A549 (cell line): ENCODE measurements at regions not wholly inside any gene's neighbourhood (a gene's known extent, or its start where the extent isn't known, plus 50 kb on each side); places are given as distances from the start of the nearest gene placed in this dataset.

ENCODE experiments used
- ATAC-seq, 2 experiments: fragments of 200-7000 bp in 1 of 2; fragments of >200 bp in 1 of 2; cut with Nextera tagmentation in 1 of 2; cut with Tn5 transposase in 1 of 2; 3 replicates each; pipeline versions ENCODE4 v1.8.0 to v1.9.1; 2018 to 2020; ENCODE audit warnings: mild to moderate bottlenecking in 1 of 2, moderate library complexity in 1 of 2
- CTCF ChIA-PET: fragments of 300-600 bp; sonication (Branson Sonifier 250); formaldehyde crosslinking; extraction: SDS; loops from one replicate; lab custom pipeline; 2021; ENCODE audit warnings: antibody characterized with exemption, inconsistent platforms; lab: Yijun Ruan, JAX
- POLR2A ChIA-PET: fragments of 350-600 bp; formaldehyde crosslinking; extraction: SDS; loops from one replicate; lab custom pipeline; 2021; ENCODE audit warnings: antibody characterized with exemption, inconsistent platforms; lab: Yijun Ruan, JAX
- DNase-seq, 2 experiments: peaks; one replicate each; pipeline versions ENCODE4 v3.0.0 to v3.0.0-alpha.2; 2011 to 2016; ENCODE audit warnings: low read depth in 1 of 2, low spot score in 1 of 2
- FAIRE-seq: peaks from 2 replicates; lab custom pipeline; 2011; peaks lifted over from hg19 to GRCh38; lab: Jason Lieb, UNC
- H3K27ac ChIP-seq, 2 experiments: fragments of >200 bp; sonication (Bioruptor Twin); formaldehyde crosslinking; 3 replicates each; pipeline ENCODE4 v1.5.1; 2016 to 2017
- H3K4me1 ChIP-seq: fragments of >200 bp; sonication (Bioruptor Twin); formaldehyde crosslinking; 3 replicates; pipeline ENCODE4 v1.6.1; 2016
- H3K4me2 ChIP-seq: fragments of >200 bp; sonication (Bioruptor Twin); formaldehyde crosslinking; 3 replicates; pipeline ENCODE4 v1.6.1; 2016
- H3K4me3 ChIP-seq: fragments of >200 bp; sonication (Bioruptor Twin); formaldehyde crosslinking; 3 replicates; pipeline ENCODE4 v1.5.1; 2016
- H3K9me3 ChIP-seq: fragments of >200 bp; sonication (Bioruptor Twin); formaldehyde crosslinking; 3 replicates; pipeline ENCODE4 v1.6.1; 2016
- BHLHE40 ChIP-seq: IDR thresholded peaks from 2 replicates; pipeline ENCODE4 v1.6.1; 2012; ENCODE audit warnings: low read depth, low read length, inconsistent platforms
- CBX2 ChIP-seq: fragments of 200-600 bp; sonication (generic); IDR thresholded peaks from 2 replicates; pipeline ENCODE4 v1.6.1; 2016; ENCODE audit warnings: low read depth, mild to moderate bottlenecking, borderline replicate concordance
- CBX8 ChIP-seq: fragments of 200-600 bp; sonication (generic); IDR thresholded peaks from 2 replicates; pipeline ENCODE4 v1.6.1; 2016
- CEBPB ChIP-seq, 2 experiments: fragments of >200 bp in 1 of 2; sonication (Bioruptor Twin) in 1 of 2; formaldehyde crosslinking in 1 of 2; IDR thresholded peaks; 2 replicates each; pipeline ENCODE4 v1.6.1; 2012 to 2016
- CHD2 ChIP-seq: fragments of 150-350 bp; IDR thresholded peaks from 2 replicates; pipeline ENCODE4 v1.6.1; 2014; ENCODE audit warnings: low read length; ENCODE audit not compliant: partially characterized antibody
- CHD4 ChIP-seq: fragments of 200-600 bp; sonication (generic); IDR thresholded peaks from 2 replicates; pipeline ENCODE4 v1.6.1; 2016; ENCODE audit warnings: antibody characterized with exemption, mild to moderate bottlenecking, borderline replicate concordance
- EHF ChIP-seq: fragments of 250-450 bp; sonication (Bioruptor Pico); IDR thresholded peaks from 2 replicates; pipeline ENCODE4 v1.5.0; 2020; ENCODE audit warnings: mild to moderate bottlenecking
- EHMT2 ChIP-seq: fragments of 200-600 bp; sonication (generic); IDR thresholded peaks from 2 replicates; pipeline ENCODE4 v1.6.1; 2016; ENCODE audit warnings: antibody characterized with exemption, low read depth, mild to moderate bottlenecking, moderate library complexity
- EP300 ChIP-seq, 2 experiments: fragments of >200 bp; sonication (Bioruptor Twin); formaldehyde crosslinking; IDR thresholded peaks; 2 replicates in 1 of 2; 3 replicates in 1 of 2; pipeline ENCODE4 v1.6.1; 2016 to 2017
- ESRRA ChIP-seq: fragments of 150-350 bp; IDR thresholded peaks from 2 replicates; pipeline ENCODE4 v1.6.1; 2014; ENCODE audit warnings: mild to moderate bottlenecking, low read length, borderline replicate concordance
- FOSB ChIP-seq: fragments of 250-450 bp; sonication (Bioruptor Pico); IDR thresholded peaks from 2 replicates; pipeline ENCODE4 v1.5.0; 2020; ENCODE audit warnings: mild to moderate bottlenecking, moderate library complexity
- FOXS1 ChIP-seq: fragments of 250-450 bp; sonication (Bioruptor Pico); IDR thresholded peaks from 2 replicates; pipeline ENCODE4 v1.5.0; 2020; ENCODE audit warnings: mild to moderate bottlenecking, moderate library complexity
- HDAC2 ChIP-seq: fragments of 200-600 bp; sonication (generic); IDR thresholded peaks from 2 replicates; pipeline ENCODE4 v1.6.1; 2016
- HOXB13 ChIP-seq: fragments of 250-450 bp; sonication (Bioruptor Pico); IDR thresholded peaks from 2 replicates; pipeline ENCODE4 v1.5.0; 2020; ENCODE audit warnings: low read depth, mild to moderate bottlenecking, moderate library complexity
- JUN ChIP-seq, 2 experiments: fragments of >200 bp; sonication (Bioruptor Twin); formaldehyde crosslinking; IDR thresholded peaks; 2 replicates in 1 of 2; 3 replicates in 1 of 2; pipeline ENCODE4 v1.6.1; 2016 to 2017
- KDM5A ChIP-seq: fragments of 200-600 bp; sonication (generic); IDR thresholded peaks from 2 replicates; pipeline ENCODE4 v1.6.1; 2016; ENCODE audit warnings: antibody characterized with exemption, mild to moderate bottlenecking
- MAFK ChIP-seq: fragments of 450-650 bp; IDR thresholded peaks from 2 replicates; pipeline ENCODE4 v1.6.1; 2014; ENCODE audit not compliant: partially characterized antibody
- MYC ChIP-seq: IDR thresholded peaks from 2 replicates; pipeline ENCODE4 v1.6.1; 2012; ENCODE audit warnings: mild to moderate bottlenecking, inconsistent platforms, low read length, improper control_type of control experiment, borderline replicate concordance
- PBX3 ChIP-seq: IDR thresholded peaks from 2 replicates; pipeline ENCODE4 v1.6.1; 2012
- POLR2A ChIP-seq: IDR thresholded peaks from 2 replicates; pipeline ENCODE4 v1.6.1; 2012; ENCODE audit warnings: mild to moderate bottlenecking, low read length
- RAD21 ChIP-seq, 2 experiments: fragments of >200 bp in 1 of 2; sonication (Bioruptor Twin) in 1 of 2; formaldehyde crosslinking in 1 of 2; IDR thresholded peaks in 1 of 2; conservative IDR thresholded peaks in 1 of 2; 2 replicates in 1 of 2; 3 replicates in 1 of 2; pipeline ENCODE4 v1.6.1; 2012 to 2018; ENCODE audit warnings: inconsistent platforms in 1 of 2
- RCOR1 ChIP-seq: fragments of 150-350 bp; IDR thresholded peaks from 2 replicates; pipeline ENCODE4 v1.6.1; 2014; ENCODE audit warnings: antibody characterized with exemption, low read length, low read depth
- SMC3 ChIP-seq: fragments of >200 bp; sonication (Bioruptor Twin); formaldehyde crosslinking; IDR thresholded peaks from 3 replicates; pipeline ENCODE4 v1.6.1; 2018; ENCODE audit warnings: inconsistent platforms
- TFCP2L1 ChIP-seq: fragments of 250-450 bp; sonication (Bioruptor Pico); IDR thresholded peaks from 2 replicates; pipeline ENCODE4 v1.5.0; 2021; ENCODE audit warnings: mild to moderate bottlenecking
- TP53 ChIP-seq: fragments of 250-450 bp; sonication (Bioruptor Pico); IDR thresholded peaks from 2 replicates; pipeline ENCODE4 v1.5.0; 2021; ENCODE audit warnings: mild to moderate bottlenecking, moderate library complexity
- ZC3H11A ChIP-seq: fragments of 450-650 bp; IDR thresholded peaks from 2 replicates; pipeline ENCODE4 v1.6.1; 2014; ENCODE audit warnings: antibody characterized with exemption, mild to moderate bottlenecking
- ZFP36 ChIP-seq: fragments of 450-650 bp; IDR thresholded peaks from 2 replicates; pipeline ENCODE4 v1.6.1; 2014; ENCODE audit warnings: borderline replicate concordance; ENCODE audit not compliant: partially characterized antibody
- ZNF302 ChIP-seq: fragments of 250-450 bp; sonication (Bioruptor Pico); IDR thresholded peaks from 2 replicates; pipeline ENCODE4 v1.9.0; 2021; ENCODE audit warnings: inconsistent platforms, mild to moderate bottlenecking, moderate library complexity
- ZSCAN20 ChIP-seq: fragments of 250-450 bp; sonication (Bioruptor Pico); IDR thresholded peaks from 2 replicates; pipeline ENCODE4 v1.8.0; 2022; ENCODE audit warnings: mild to moderate bottlenecking, moderate library complexity
- WGBS: methylation state at CpG from one replicate; pipeline ENCODE4 v1.1.6; 2017; ENCODE audit errors: missing lambda C conversion rate; 5-methylcytosine and 5-hydroxymethylcytosine counted together
- TF ChIP-seq, protein P1 (sequence below): IDR thresholded peaks from 2 replicates; pipeline ENCODE4 v1.6.1; 2012; ENCODE audit warnings: low read depth, borderline replicate concordance
- TF ChIP-seq, protein P2 (sequence below): fragments of 150-350 bp; IDR thresholded peaks from 2 replicates; pipeline ENCODE4 v1.6.1; 2014; ENCODE audit warnings: low read depth, mild to moderate bottlenecking, low read length
- TF ChIP-seq, protein P3 (sequence below): fragments of 450-650 bp; IDR thresholded peaks from 2 replicates; pipeline ENCODE4 v1.6.1; 2014; ENCODE audit warnings: antibody characterized with exemption
- TF ChIP-seq, protein P4 (sequence below): fragments of 250-450 bp; sonication (Bioruptor Pico); IDR thresholded peaks from 2 replicates; pipeline ENCODE4 v1.5.0; 2020; ENCODE audit warnings: low read depth, mild to moderate bottlenecking, moderate library complexity

DNA sequence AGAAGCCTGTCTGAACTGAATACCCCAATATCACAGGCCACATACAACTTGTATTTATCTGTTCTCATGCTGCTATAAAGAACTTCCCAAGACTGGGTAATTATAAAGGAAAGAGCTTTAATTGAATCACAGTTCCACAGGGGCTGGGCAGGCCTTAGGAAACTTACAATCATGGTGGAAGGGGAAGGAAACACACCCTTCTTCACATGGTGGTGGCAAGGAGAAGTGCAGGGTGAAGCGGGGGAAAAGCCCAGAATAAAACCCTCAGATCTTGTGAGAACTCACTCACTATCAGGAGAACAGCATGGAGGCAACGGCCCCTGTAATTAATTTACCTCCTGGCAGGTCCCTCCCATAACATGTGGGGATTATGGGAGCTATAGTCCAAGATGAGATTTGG, 50.3 kb upstream of the FNDC1 start:
- Histone ChIP-seq H3K27ac (no peak overlapping the region), H3K9me3 (no peaks in the 10 kb centered on the region), H3K4me3 (no peak overlapping the region), H3K4me1 (no peaks in the 10 kb centered on the region)
- ChIA-PET CTCF (interaction anchor here (1.2 to 2.1 kb wide), 3 partner anchors 16 to 77 kb away, joined by 4 read pairs; no protein-coding TSS in a partner anchor), POLR2A (no interaction called here)
- ATAC-seq (no peak; a peak in 1 of 6 replicates), DNase-seq (no peak)
- WGBS, result 44% methylated on average over 2 of the region's 2 CpGs
- TF ChIP-seq, protein P1, sequence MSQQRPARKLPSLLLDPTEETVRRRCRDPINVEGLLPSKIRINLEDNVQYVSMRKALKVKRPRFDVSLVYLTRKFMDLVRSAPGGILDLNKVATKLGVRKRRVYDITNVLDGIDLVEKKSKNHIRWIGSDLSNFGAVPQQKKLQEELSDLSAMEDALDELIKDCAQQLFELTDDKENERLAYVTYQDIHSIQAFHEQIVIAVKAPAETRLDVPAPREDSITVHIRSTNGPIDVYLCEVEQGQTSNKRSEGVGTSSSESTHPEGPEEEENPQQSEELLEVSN, result no peak
- no peak for TF ChIP-seq KDM5A
- TF ChIP-seq FOSB (CRISPR knock-in tag), result no peak
- no peak for TF ChIP-seq ESRRA
- TF ChIP-seq, protein P2, sequence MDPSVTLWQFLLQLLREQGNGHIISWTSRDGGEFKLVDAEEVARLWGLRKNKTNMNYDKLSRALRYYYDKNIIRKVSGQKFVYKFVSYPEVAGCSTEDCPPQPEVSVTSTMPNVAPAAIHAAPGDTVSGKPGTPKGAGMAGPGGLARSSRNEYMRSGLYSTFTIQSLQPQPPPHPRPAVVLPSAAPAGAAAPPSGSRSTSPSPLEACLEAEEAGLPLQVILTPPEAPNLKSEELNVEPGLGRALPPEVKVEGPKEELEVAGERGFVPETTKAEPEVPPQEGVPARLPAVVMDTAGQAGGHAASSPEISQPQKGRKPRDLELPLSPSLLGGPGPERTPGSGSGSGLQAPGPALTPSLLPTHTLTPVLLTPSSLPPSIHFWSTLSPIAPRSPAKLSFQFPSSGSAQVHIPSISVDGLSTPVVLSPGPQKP, result no peak
- TF ChIP-seq EP300 (IDR thresholded peaks at IDR 0.05), result no peak
- no peak for TF ChIP-seq FOXS1 (CRISPR knock-in tag)
- TF ChIP-seq HDAC2, result no peak
- no peak for TF ChIP-seq CHD4
- no peak for TF ChIP-seq EHF (CRISPR knock-in tag)
- no peak for TF ChIP-seq ZC3H11A
- no peak for TF ChIP-seq MAFK
- no peak for TF ChIP-seq BHLHE40
- TF ChIP-seq CBX2, result no peak
- TF ChIP-seq, protein P3, sequence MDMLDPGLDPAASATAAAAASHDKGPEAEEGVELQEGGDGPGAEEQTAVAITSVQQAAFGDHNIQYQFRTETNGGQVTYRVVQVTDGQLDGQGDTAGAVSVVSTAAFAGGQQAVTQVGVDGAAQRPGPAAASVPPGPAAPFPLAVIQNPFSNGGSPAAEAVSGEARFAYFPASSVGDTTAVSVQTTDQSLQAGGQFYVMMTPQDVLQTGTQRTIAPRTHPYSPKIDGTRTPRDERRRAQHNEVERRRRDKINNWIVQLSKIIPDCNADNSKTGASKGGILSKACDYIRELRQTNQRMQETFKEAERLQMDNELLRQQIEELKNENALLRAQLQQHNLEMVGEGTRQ, result no peak
- TF ChIP-seq CBX8, result no peak
- TF ChIP-seq CEBPB (IDR thresholded peaks at IDR 0.05), result no peak
- no peak for TF ChIP-seq PBX3
- TF ChIP-seq POLR2A, result no peak
- TF ChIP-seq, all 56 proteins: peak for 0
- no peak for FAIRE-seq
- no peak overlapping the region for H3K4me2 ChIP-seq

GRCh38 chr6:159117563-159117962, 51.6 kb upstream of the FNDC1 start:
- H3K4me1 ChIP-seq, result no peaks in the 10 kb centered on the region
- ATAC-seq (no peak), FAIRE-seq (no peak), DNase-seq (no peak)
- ChIA-PET CTCF (no interaction called here), POLR2A (no interaction called here)
- H3K4me3 ChIP-seq, result no peak overlapping the region
- H3K9me3 ChIP-seq, result no peaks in the 10 kb centered on the region
- no peak overlapping the region for H3K4me2 ChIP-seq
- no peak for TF ChIP-seq MYC
- TF ChIP-seq HOXB13 (CRISPR knock-in tag), result no peak
- TF ChIP-seq ZNF302 (CRISPR knock-in tag), result no peak
- TF ChIP-seq EP300 (IDR thresholded peaks at IDR 0.05), result no peak
- TF ChIP-seq TP53 (CRISPR knock-in tag), result no peak
- TF ChIP-seq, protein P4, sequence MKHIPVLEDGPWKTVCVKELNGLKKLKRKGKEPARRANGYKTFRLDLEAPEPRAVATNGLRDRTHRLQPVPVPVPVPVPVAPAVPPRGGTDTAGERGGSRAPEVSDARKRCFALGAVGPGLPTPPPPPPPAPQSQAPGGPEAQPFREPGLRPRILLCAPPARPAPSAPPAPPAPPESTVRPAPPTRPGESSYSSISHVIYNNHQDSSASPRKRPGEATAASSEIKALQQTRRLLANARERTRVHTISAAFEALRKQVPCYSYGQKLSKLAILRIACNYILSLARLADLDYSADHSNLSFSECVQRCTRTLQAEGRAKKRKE, result no peak
- TF ChIP-seq CEBPB (IDR thresholded peaks at IDR 0.05), result no peak
- no peak for TF ChIP-seq RCOR1
- TF ChIP-seq CHD2, result no peak
- TF ChIP-seq SMC3, result no peak
- no peak for TF ChIP-seq FOXS1 (CRISPR knock-in tag)
- no peak for TF ChIP-seq ZSCAN20
- TF ChIP-seq TFCP2L1, result no peak
- no peak for TF ChIP-seq RAD21 (conservative IDR thresholded peaks at IDR 0.05 in 1 of 2, IDR thresholded peaks at IDR 0.05 in 1 of 2)
- no peak for TF ChIP-seq EHMT2
- no peak for TF ChIP-seq ZFP36
- no peak for TF ChIP-seq ZC3H11A
- TF ChIP-seq JUN (IDR thresholded peaks at IDR 0.05), result no peak
- H3K27ac ChIP-seq, result no peak overlapping the region
- WGBS, result 0% methylated on average over 2 of the region's 5 CpGs
